GM19025 (cell line): ENCODE measurements at regions not wholly inside any gene's neighbourhood (a gene's known extent, or its start where the extent isn't known, plus 50 kb on each side); places are given as distances from the start of the nearest gene placed in this dataset.
"Not testable (repeated sequence)": the region's sequence is repeated elsewhere in the genome, so short reads cannot be mapped to it uniquely, and the experiment has no call there.

Experiments
- ATAC-seq: cut with Tn5 transposase; IDR thresholded peaks from one replicate; pipeline ENCODE4 v1.9.1; 2021; ENCODE audit warnings: mild to moderate bottlenecking, low read depth, moderate library complexity; ENCODE audit not compliant: unreplicated experiment

- ATAC-seq, result no peak
Observed at GRCh38 chr18:4578449-4578848, 123.3 kb upstream of the DLGAP1 start.

- ATAC-seq, result no peak
Observed at GRCh38 chr18:4573735-4574134, 118.6 kb upstream of the DLGAP1 start.

GRCh38 chr18:4557502-4557901, 102.4 kb upstream of the DLGAP1 start:
- ATAC-seq, result no peak

- no peak for ATAC-seq
Observed at GRCh38 chr18:4551001-4551360, 95.9 kb upstream of the DLGAP1 start.

- ATAC-seq, result no peak
Observed at GRCh38 chr18:4549164-4549872, 94.2 kb upstream of the DLGAP1 start.

GRCh38 chr18:4547126-4547525, 92.0 kb upstream of the DLGAP1 start:
- no peak for ATAC-seq

GRCh38 chr18:4544142-4544541, 89.0 kb upstream of the DLGAP1 start:
- no peak for ATAC-seq

GRCh38 chr18:4543711-4544110, 88.6 kb upstream of the DLGAP1 start:
- no peak for ATAC-seq

GRCh38 chr18:4541588-4541987, 86.5 kb upstream of the DLGAP1 start:
- ATAC-seq, result no peak

- ATAC-seq, result no peak
Observed at GRCh38 chr18:4536447-4536846, 81.3 kb upstream of the DLGAP1 start.

- no peak for ATAC-seq
Observed at GRCh38 chr18:4528405-4528804, 73.3 kb upstream of the DLGAP1 start.

- not testable (repeated sequence) for ATAC-seq
Observed at GRCh38 chr18:4527826-4528225, 72.7 kb upstream of the DLGAP1 start.

GRCh38 chr18:4524096-4524495, 69.0 kb upstream of the DLGAP1 start:
- ATAC-seq, result no peak

GRCh38 chr18:4511166-4511565, 56.1 kb upstream of the DLGAP1 start:
- no peak for ATAC-seq

GRCh38 chr18:4510711-4511110, 55.6 kb upstream of the DLGAP1 start:
- no peak for ATAC-seq

GRCh38 chr18:4510160-4510559, 55.1 kb upstream of the DLGAP1 start:
- ATAC-seq, result no peak
